Panc1 (cell line): ENCODE measurements at regions not wholly inside any gene's neighbourhood (a gene's known extent, or its start where the extent isn't known, plus 50 kb on each side); places are given as distances from the start of the nearest gene placed in this dataset.

ENCODE experiments used
- ATAC-seq: fragments of 200-7000 bp; cut with Tn5 transposase; 2 replicates; pipeline ENCODE4 v1.9.1; 2020; ENCODE audit warnings: mild to moderate bottlenecking, moderate library complexity
- BruUV-seq: library from RNA; stranded (reverse); fragments of 400-500 nt; replicated peaks from 2 replicates; lab custom pipeline; 2021; lab: Mats Ljungman, UMichigan
- CTCF ChIA-PET: fragments of 300-600 bp; sonication (Branson Sonifier 250); formaldehyde crosslinking; loops from one replicate; lab custom pipeline; 2022; ENCODE audit warnings: antibody characterized with exemption; lab: Charles Lee
- POLR2A ChIA-PET: fragments of 300-600 bp; sonication (Branson Sonifier 250); formaldehyde crosslinking; loops from one replicate; lab custom pipeline; 2022; ENCODE audit warnings: antibody characterized with exemption; lab: Charles Lee
- DNase-seq: peaks from one replicate; pipeline ENCODE4 v3.0.0-alpha.2; 2010; ENCODE audit warnings: low read depth, low spot score
- H3K27ac ChIP-seq: 2 replicates; pipeline ENCODE4 v1.5.1; 2011; ENCODE audit warnings: mild to moderate bottlenecking, low read length, inconsistent platforms
- H3K27me3 ChIP-seq: fragments of 200-500 bp; sonication (Bioruptor generic); 2 replicates; pipeline ENCODE4 v1.6.0; 2014; ENCODE audit warnings: low read length, inconsistent platforms; ENCODE audit not compliant: control insufficient read depth, insufficient read depth
- H3K36me3 ChIP-seq: fragments of 200-500 bp; sonication (Bioruptor generic); 2 replicates; pipeline ENCODE4 v1.5.1; 2014; ENCODE audit warnings: inconsistent platforms, mild to moderate bottlenecking, low read length, moderate library complexity; ENCODE audit not compliant: control insufficient read depth, insufficient read depth
- H3K4me1 ChIP-seq: 2 replicates; pipeline ENCODE4 v1.5.1; 2011; ENCODE audit warnings: inconsistent platforms, mild to moderate bottlenecking, low read length, moderate library complexity; ENCODE audit not compliant: control insufficient read depth, insufficient read depth
- H3K4me3 ChIP-seq, 2 experiments: 2 replicates each; pipeline ENCODE4 v1.5.1; 2011 to 2012; ENCODE audit warnings: low read depth in 2 of 2, low read length in 2 of 2, mild to moderate bottlenecking in 2 of 2, inconsistent platforms in 1 of 2, moderate library complexity in 1 of 2
- H3K9me3 ChIP-seq: fragments of 200-500 bp; sonication (Bioruptor generic); 2 replicates; pipeline ENCODE4 v1.5.1; 2014; ENCODE audit warnings: low read depth, mild to moderate bottlenecking, inconsistent platforms, low read length, moderate library complexity; ENCODE audit not compliant: control insufficient read depth, insufficient read depth
- POLR2AphosphoS5 ChIP-seq: IDR thresholded peaks from 2 replicates; pipeline ENCODE4 v1.6.1; 2012; ENCODE audit warnings: mild to moderate bottlenecking, low read depth, low read length, moderate library complexity
- SIN3A ChIP-seq: IDR thresholded peaks from 2 replicates; pipeline ENCODE4 v1.6.1; 2012; ENCODE audit warnings: low read depth, mild to moderate bottlenecking, low read length, moderate library complexity, borderline replicate concordance; ENCODE audit not compliant: insufficient read depth
- TCF7L2 ChIP-seq: IDR thresholded peaks from 2 replicates; pipeline ENCODE4 v1.6.1; 2011; ENCODE audit warnings: mild to moderate bottlenecking, low read depth, low read length, inconsistent platforms
- in situ Hi-C: cut with HindIII; loops from 2 replicates; pipeline ENCODE4 v1.10.0; 2016; ENCODE audit warnings: low sequenced_read_pairs, low pct_unique_long_range_greater_than_20kb
- intact Hi-C: fragments of 100-400 bp; cut with micrococcal nuclease; formaldehyde crosslinking; loops from one replicate; pipeline ENCODE4 v1.10.0; 2022; ENCODE audit not compliant: unreplicated experiment
- TF ChIP-seq, protein P1 (sequence below): fragments of 450-650 bp; IDR thresholded peaks from 2 replicates; pipeline ENCODE4 v1.5.1; 2017; ENCODE audit warnings: mild to moderate bottlenecking
- TF ChIP-seq, protein P2 (sequence below), 2 experiments: IDR thresholded peaks; 2 replicates each; pipeline ENCODE4 v1.6.1; 2011 to 2012; ENCODE audit warnings: low read depth in 2 of 2, control low read depth in 1 of 2, low read length in 1 of 2, mild to moderate bottlenecking in 1 of 2, moderate library complexity in 1 of 2; ENCODE audit not compliant: insufficient read depth in 1 of 2

DNA sequence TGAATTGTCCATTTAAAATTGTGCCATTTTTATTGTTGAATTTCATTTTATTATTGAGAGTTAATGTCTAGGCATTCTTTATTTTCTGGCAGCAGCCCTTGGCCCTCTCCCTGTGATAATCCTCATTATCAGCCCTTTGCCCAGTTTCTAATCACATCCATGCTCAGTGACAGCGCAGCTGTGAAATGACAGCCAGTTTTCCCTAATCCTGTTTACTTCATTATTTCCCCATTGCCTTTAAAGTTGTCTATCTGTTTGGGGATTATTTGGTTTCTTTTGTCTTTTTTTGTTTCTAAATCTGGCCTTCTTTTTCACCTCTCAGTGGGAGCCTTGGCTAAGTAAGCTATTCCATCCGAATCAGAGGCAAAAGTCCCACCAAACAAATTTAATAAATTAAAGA lies 476.9 kb downstream of the SLC6A15 start:
- intact Hi-C loops (no loop called here), in situ Hi-C loops (no loop called here)
- ATAC-seq: no peak
- no peak for DNase-seq
- ChIA-PET CTCF (no interaction called here), POLR2A (no interaction called here)
- Histone ChIP-seq H3K9me3 (no peaks in the 10 kb centered on the region), H3K36me3 (no peaks in the 10 kb centered on the region), H3K4me3 (no peak overlapping the region), H3K4me1 (no peaks in the 10 kb centered on the region), H3K27ac (no peak overlapping the region), H3K27me3 (no peaks in the 10 kb centered on the region)
- TF ChIP-seq SIN3A: no peak
- TF ChIP-seq TCF7L2: no peak
- TF ChIP-seq, protein P1, sequence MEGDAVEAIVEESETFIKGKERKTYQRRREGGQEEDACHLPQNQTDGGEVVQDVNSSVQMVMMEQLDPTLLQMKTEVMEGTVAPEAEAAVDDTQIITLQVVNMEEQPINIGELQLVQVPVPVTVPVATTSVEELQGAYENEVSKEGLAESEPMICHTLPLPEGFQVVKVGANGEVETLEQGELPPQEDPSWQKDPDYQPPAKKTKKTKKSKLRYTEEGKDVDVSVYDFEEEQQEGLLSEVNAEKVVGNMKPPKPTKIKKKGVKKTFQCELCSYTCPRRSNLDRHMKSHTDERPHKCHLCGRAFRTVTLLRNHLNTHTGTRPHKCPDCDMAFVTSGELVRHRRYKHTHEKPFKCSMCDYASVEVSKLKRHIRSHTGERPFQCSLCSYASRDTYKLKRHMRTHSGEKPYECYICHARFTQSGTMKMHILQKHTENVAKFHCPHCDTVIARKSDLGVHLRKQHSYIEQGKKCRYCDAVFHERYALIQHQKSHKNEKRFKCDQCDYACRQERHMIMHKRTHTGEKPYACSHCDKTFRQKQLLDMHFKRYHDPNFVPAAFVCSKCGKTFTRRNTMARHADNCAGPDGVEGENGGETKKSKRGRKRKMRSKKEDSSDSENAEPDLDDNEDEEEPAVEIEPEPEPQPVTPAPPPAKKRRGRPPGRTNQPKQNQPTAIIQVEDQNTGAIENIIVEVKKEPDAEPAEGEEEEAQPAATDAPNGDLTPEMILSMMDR: no peak
- TF ChIP-seq, protein P2, sequence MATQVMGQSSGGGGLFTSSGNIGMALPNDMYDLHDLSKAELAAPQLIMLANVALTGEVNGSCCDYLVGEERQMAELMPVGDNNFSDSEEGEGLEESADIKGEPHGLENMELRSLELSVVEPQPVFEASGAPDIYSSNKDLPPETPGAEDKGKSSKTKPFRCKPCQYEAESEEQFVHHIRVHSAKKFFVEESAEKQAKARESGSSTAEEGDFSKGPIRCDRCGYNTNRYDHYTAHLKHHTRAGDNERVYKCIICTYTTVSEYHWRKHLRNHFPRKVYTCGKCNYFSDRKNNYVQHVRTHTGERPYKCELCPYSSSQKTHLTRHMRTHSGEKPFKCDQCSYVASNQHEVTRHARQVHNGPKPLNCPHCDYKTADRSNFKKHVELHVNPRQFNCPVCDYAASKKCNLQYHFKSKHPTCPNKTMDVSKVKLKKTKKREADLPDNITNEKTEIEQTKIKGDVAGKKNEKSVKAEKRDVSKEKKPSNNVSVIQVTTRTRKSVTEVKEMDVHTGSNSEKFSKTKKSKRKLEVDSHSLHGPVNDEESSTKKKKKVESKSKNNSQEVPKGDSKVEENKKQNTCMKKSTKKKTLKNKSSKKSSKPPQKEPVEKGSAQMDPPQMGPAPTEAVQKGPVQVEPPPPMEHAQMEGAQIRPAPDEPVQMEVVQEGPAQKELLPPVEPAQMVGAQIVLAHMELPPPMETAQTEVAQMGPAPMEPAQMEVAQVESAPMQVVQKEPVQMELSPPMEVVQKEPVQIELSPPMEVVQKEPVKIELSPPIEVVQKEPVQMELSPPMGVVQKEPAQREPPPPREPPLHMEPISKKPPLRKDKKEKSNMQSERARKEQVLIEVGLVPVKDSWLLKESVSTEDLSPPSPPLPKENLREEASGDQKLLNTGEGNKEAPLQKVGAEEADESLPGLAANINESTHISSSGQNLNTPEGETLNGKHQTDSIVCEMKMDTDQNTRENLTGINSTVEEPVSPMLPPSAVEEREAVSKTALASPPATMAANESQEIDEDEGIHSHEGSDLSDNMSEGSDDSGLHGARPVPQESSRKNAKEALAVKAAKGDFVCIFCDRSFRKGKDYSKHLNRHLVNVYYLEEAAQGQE (IDR thresholded peaks at IDR 0.05; ENCODE audit: insufficient read depth in 1 of 2, low read depth in 2 of 2, low read length in 1 of 2): no peak
- no peak for TF ChIP-seq POLR2AphosphoS5
- no TSS peak for BruUV-seq

DNA sequence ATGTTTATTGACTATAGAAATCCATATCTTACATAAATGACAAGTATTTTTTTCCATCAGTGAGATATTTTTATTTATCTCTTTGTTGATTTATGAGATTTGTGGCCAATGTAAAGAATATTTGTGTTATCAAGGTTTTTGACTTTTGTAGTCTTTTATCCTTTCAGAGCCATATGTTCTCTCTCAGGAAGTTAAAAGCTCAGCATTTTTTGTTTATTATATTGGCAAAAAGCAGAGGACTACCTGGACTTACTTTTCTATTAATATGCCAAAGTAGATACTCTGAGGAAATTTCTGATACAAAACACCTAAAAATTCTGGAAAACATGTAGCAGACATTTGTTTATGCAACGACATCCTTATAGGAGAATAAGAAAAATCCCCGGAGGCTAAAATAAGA lies 490.3 kb downstream of the SLC6A15 start:
- BruUV-seq: no TSS peak
- H3K27ac ChIP-seq: no peak overlapping the region
- H3K4me3 ChIP-seq: no peak overlapping the region
- no peaks in the 10 kb centered on the region for H3K9me3 ChIP-seq
- intact Hi-C loops: no loop called here
- no peaks in the 10 kb centered on the region for H3K27me3 ChIP-seq
- DNase-seq (no peak), ATAC-seq (no peak)
- no peaks in the 10 kb centered on the region for H3K36me3 ChIP-seq
- in situ Hi-C loops: no loop called here
- ChIA-PET CTCF (no interaction called here), POLR2A (no interaction called here)
- TF ChIP-seq, protein P2 (IDR thresholded peaks at IDR 0.05; ENCODE audit: insufficient read depth in 1 of 2, low read depth in 2 of 2, low read length in 1 of 2): no peak
- TF ChIP-seq POLR2AphosphoS5 (no peak), TCF7L2 (no peak), SIN3A (no peak)
- TF ChIP-seq, protein P1: no peak
- no peaks in the 10 kb centered on the region for H3K4me1 ChIP-seq
